Testis (tissue), 2 donors: ENCODE measurements at regions not wholly inside any gene's neighbourhood (a gene's known extent, or its start where the extent isn't known, plus 50 kb on each side); places are given as distances from the start of the nearest gene placed in this dataset.

ENCODE experiments used
- DNase-seq: peaks from one replicate; pipeline ENCODE4 v3.0.0-alpha.2; 2019
- H3K27ac ChIP-seq, 2 donors: fragments of 200-600 bp; sonication (generic); one replicate each; pipeline ENCODE4 v1.5.1; 2019
- H3K27me3 ChIP-seq: fragments of 200-600 bp; sonication (generic); one replicate; pipeline ENCODE4 v1.5.1; 2019
- H3K36me3 ChIP-seq: fragments of 200-600 bp; sonication (generic); one replicate; pipeline ENCODE4 v1.5.1; 2017; ENCODE audit warnings: low read depth; ENCODE audit errors: missing control alignments
- H3K4me1 ChIP-seq: fragments of 200-600 bp; sonication (generic); one replicate; pipeline ENCODE4 v1.5.1; 2019
- H3K4me3 ChIP-seq, 2 donors: fragments of 200-600 bp; sonication (generic); one replicate each; pipeline ENCODE4 v1.5.1; 2017 to 2019
- H3K9me3 ChIP-seq: fragments of 200-600 bp; sonication (generic); one replicate; pipeline ENCODE4 v1.5.1; 2017
- POLR2A ChIP-seq: fragments of 450-650 bp; IDR thresholded peaks from one replicate; pipeline ENCODE4 v1.6.1; 2017; ENCODE audit warnings: antibody characterized with exemption, mild to moderate bottlenecking, moderate library complexity
- WGBS, 2 donors: methylation state at CpG; one replicate each; pipeline ENCODE4 v1.1.5; 2018; 5-methylcytosine and 5-hydroxymethylcytosine counted together
- intact Hi-C: fragments of 100-400 bp; cut with DNase I; formaldehyde crosslinking; loops from one replicate; pipeline ENCODE4 v1.15.1; 2023; ENCODE audit warnings: low total_unique reads
- TF ChIP-seq, protein P1 (sequence below), 3 experiments: fragments of 450-650 bp in 2 of 3; fragments of 200-600 bp in 1 of 3; sonication (generic) in 1 of 3; IDR thresholded peaks; one replicate each; pipeline ENCODE4 v1.5.1; 2016 to 2019; ENCODE audit warnings: antibody characterized with exemption in 3 of 3, mild to moderate bottlenecking in 2 of 3, moderate library complexity in 1 of 3

DNA sequence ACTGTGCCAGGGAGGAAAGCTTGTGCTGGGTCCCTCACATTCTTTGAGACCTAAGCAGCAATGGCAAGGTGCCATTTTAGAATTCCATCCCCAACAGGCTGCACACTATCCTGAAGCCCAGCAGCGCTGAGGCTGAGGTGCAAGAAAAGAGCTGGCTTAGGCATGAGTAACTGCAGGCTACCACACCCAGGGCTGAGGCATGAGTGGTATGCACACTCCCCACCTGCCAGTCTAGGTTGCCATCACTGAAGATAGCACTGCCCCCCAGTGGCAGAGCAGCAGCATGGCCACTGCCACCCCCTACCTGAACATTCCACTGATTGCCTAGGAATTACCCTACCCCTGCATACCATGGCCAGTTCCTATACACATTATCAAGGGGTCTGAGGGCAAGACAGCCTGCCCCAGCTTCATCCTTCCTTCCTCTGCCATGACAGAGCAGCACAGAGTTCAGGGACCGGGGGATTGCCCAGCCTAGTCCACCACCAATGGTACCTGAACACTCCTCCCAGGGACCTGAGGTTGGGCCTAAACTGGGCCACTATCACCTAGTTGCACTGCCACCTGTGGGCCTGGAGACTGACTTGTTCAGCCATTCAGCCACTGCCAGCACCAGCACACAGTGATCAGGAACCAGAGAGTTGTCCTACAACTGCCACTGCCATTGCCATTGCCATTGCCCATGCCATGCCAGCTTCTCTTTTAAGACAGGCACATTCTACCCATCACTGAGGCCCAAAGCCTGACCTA, 129.8 kb downstream of the SATB1 start:
- Histone ChIP-seq H3K4me3 (no peak overlapping the region), H3K4me1 (no peaks in the 10 kb centered on the region), H3K36me3 (no peaks in the 10 kb centered on the region), H3K9me3 (no peaks in the 10 kb centered on the region), H3K27ac (no peak overlapping the region), H3K27me3 (no peaks in the 10 kb centered on the region)
- intact Hi-C loops = no loop called here
- 32 to 80% methylated on average over 1 to 2 of the region's 2 CpGs for WGBS, 2 donors
- TF ChIP-seq, protein P1, sequence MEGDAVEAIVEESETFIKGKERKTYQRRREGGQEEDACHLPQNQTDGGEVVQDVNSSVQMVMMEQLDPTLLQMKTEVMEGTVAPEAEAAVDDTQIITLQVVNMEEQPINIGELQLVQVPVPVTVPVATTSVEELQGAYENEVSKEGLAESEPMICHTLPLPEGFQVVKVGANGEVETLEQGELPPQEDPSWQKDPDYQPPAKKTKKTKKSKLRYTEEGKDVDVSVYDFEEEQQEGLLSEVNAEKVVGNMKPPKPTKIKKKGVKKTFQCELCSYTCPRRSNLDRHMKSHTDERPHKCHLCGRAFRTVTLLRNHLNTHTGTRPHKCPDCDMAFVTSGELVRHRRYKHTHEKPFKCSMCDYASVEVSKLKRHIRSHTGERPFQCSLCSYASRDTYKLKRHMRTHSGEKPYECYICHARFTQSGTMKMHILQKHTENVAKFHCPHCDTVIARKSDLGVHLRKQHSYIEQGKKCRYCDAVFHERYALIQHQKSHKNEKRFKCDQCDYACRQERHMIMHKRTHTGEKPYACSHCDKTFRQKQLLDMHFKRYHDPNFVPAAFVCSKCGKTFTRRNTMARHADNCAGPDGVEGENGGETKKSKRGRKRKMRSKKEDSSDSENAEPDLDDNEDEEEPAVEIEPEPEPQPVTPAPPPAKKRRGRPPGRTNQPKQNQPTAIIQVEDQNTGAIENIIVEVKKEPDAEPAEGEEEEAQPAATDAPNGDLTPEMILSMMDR (IDR thresholded peaks at IDR 0.05) = peak in 1 of 3 experiments; percentile 9
- TF ChIP-seq POLR2A = no peak
- no peak for DNase-seq

DNA sequence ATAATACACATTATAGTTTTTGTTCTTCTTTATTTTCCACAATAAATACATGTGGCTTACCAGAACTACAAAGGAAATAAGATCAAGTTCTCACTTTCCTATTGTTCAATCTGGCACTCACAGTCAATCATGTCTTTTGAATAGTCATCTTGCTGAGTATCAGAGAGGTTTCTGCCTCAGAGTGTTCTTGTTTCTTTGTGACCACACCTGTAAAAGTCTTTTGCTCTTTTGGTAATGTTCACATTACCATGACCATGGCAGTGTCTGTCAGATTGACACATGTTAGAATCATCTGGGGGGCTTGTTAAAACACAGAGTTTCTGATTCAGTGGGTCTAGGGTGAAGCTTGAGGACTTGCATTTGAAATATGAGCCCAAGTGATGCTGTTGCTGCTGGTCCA, 135.0 kb downstream of the SATB1 start:
- intact Hi-C loops = no loop called here
- no peak for TF ChIP-seq POLR2A
- TF ChIP-seq, protein P1 (IDR thresholded peaks at IDR 0.05) = no peak
- Histone ChIP-seq H3K27me3 (no peaks in the 10 kb centered on the region), H3K4me1 (no peaks in the 10 kb centered on the region), H3K4me3 (no peak overlapping the region), H3K27ac (no peak overlapping the region), H3K36me3 (no peaks in the 10 kb centered on the region), H3K9me3 (no peaks in the 10 kb centered on the region)
- no peak for DNase-seq

DNA sequence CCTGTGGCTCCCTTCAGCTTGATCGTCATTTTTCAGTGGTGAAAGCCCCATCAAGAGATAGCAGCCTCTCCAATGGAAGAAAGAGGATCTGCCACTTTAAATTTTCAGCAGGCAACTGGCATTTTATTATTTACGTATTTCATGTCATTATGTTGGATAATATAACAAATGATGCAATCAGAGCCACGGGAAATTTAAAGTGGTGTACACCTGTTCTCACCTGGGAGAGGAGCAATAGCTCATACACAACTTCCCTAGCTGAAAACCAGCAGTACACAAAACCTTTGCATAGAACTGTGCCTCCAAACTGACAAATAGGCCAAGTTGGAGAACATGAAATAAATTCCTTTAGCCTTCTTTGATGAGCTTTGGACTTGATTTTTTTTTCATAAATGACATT, 136.9 kb downstream of the SATB1 start:
- DNase-seq = no peak
- H3K9me3 ChIP-seq = no peaks in the 10 kb centered on the region
- no peak for TF ChIP-seq POLR2A
- TF ChIP-seq, protein P1 (IDR thresholded peaks at IDR 0.05) = no peak
- H3K4me3 ChIP-seq = no peak overlapping the region
- H3K36me3 ChIP-seq = no peaks in the 10 kb centered on the region
- 66 to 69% methylated on average over 3 of the region's 3 CpGs for WGBS, 2 donors
- intact Hi-C loops = no loop called here
- no peak overlapping the region for H3K27ac ChIP-seq
- H3K27me3 ChIP-seq = no peaks in the 10 kb centered on the region
- no peaks in the 10 kb centered on the region for H3K4me1 ChIP-seq

DNA sequence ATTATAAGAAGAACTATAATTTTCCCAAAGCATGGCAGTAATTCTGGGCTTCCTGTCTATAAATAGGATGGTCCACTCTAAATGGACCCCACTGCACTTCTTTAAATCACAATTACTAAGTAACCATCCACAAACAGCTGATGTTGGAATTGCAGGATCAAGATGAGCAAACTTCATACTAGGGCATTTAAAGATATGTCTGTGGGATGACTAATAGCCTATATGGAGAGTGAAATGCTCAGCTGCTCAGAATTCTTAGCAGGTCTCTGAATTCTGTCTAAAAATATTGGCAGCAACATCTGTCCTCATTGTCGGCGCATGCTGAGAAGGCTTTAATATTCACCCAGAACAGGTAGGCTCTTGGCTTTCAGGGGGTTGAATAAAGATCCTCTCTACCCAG, 140.4 kb downstream of the SATB1 start:
- H3K27ac ChIP-seq = no peak overlapping the region
- intact Hi-C loops = no loop called here
- 92 to 100% methylated on average over 2 of the region's 2 CpGs for WGBS, 2 donors
- no peak for DNase-seq
- no peak overlapping the region for H3K4me3 ChIP-seq
- no peaks in the 10 kb centered on the region for H3K9me3 ChIP-seq
- H3K4me1 ChIP-seq = no peaks in the 10 kb centered on the region
- no peaks in the 10 kb centered on the region for H3K36me3 ChIP-seq
- TF ChIP-seq POLR2A = no peak
- TF ChIP-seq, protein P1 (IDR thresholded peaks at IDR 0.05) = no peak
- H3K27me3 ChIP-seq = no peaks in the 10 kb centered on the region

DNA sequence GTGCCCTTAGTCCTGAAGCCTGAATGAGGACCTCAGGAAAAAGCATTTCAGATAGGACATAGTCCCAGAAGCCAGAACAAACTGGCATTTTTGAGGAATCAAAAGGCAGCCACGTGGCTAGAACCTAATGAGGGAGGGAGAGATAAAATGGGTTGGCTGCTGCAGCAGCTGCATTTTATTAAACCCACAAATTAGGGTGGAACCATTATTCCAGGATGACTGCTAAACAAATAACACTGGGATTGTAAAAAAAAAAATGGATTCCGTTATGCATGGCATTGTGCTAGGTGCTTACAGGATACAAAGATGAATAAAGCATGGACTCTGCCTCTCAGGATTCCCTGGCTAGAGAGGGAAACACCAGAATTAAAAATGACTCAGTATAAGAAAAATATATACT, 141.5 kb downstream of the SATB1 start:
- H3K9me3 ChIP-seq = no peaks in the 10 kb centered on the region
- WGBS, 2 donors = 69 to 75% methylated on average over 2 of the region's 2 CpGs
- H3K27me3 ChIP-seq = no peaks in the 10 kb centered on the region
- H3K27ac ChIP-seq = no peak overlapping the region
- H3K4me3 ChIP-seq = no peak overlapping the region
- no peaks in the 10 kb centered on the region for H3K4me1 ChIP-seq
- intact Hi-C loops = no loop called here
- DNase-seq = no peak
- TF ChIP-seq, protein P1 (IDR thresholded peaks at IDR 0.05) = no peak
- no peak for TF ChIP-seq POLR2A
- no peaks in the 10 kb centered on the region for H3K36me3 ChIP-seq
